Activated T-cell treated with anti-CD3 and anti-CD28 coated beads, Interleukin-2, amount 50 U/mL, for 72 hours (primary cell): ENCODE measurements at regions not wholly inside any gene's neighbourhood (a gene's known extent, or its start where the extent isn't known, plus 50 kb on each side); places are given as distances from the start of the nearest gene placed in this dataset.

ENCODE experiments used
- ATAC-seq, 2 donors: fragments of 150-1000 bp; cut with Tn5 transposase; replicated peaks in 1 of 2; 2 replicates each; pipeline ENCODE4 v1.10.0; 2021; ENCODE audit warnings: moderate library complexity in 2 of 2, mild to moderate bottlenecking in 1 of 2
- DNase-seq, 2 donors: peaks; one replicate each; pipeline ENCODE4 v3.0.0; 2021 to 2022; ENCODE audit warnings: mixed read lengths in 1 of 2
- H3K27ac Mint-ChIP-seq: one replicate; pipeline ENCODE4 v1.8.0; 2022; ENCODE audit warnings: mild to moderate bottlenecking, moderate library complexity, mixed read lengths
- H3K27me3 Mint-ChIP-seq: one replicate; pipeline ENCODE4 v1.8.0; 2022; ENCODE audit warnings: low read depth, mixed read lengths
- H3K36me3 Mint-ChIP-seq, 2 donors: one replicate each; pipeline ENCODE4 v1.8.0; 2022; ENCODE audit warnings: mixed read lengths in 2 of 2, mild to moderate bottlenecking in 1 of 2; ENCODE audit not compliant: insufficient read depth in 2 of 2
- H3K4me1 Mint-ChIP-seq: one replicate; pipeline ENCODE4 v1.8.0; 2022; ENCODE audit warnings: low read depth, mixed read lengths
- H3K4me3 Mint-ChIP-seq, 2 donors: one replicate each; pipeline ENCODE4 v1.8.0; 2022; ENCODE audit warnings: mild to moderate bottlenecking in 2 of 2, mixed read lengths in 2 of 2, moderate library complexity in 2 of 2
- H3K9me3 Mint-ChIP-seq, 2 donors: one replicate each; pipeline ENCODE4 v1.8.0; 2022; ENCODE audit warnings: mixed read lengths in 2 of 2

GRCh38 chr17:77756846-77757560 lies 201.5 kb upstream of the TNRC6C start:
- Mint-ChIP-seq H3K27ac (no peak overlapping the region), H3K27me3 (no peaks in the 10 kb centered on the region), H3K9me3 (no peaks in the 10 kb centered on the region), H3K4me1 (no peaks in the 10 kb centered on the region), H3K4me3 (no peak overlapping the region), H3K36me3 (no peaks in the 10 kb centered on the region)
- ATAC-seq (no peak), DNase-seq (no peak)

GRCh38 chr17:77757561-77757898 lies 201.0 kb upstream of the TNRC6C start:
- ATAC-seq (no peak), DNase-seq (no peak)
- no peak overlapping the region for H3K27ac Mint-ChIP-seq
- no peaks in the 10 kb centered on the region for H3K4me1 Mint-ChIP-seq
- no peaks in the 10 kb centered on the region for H3K36me3 Mint-ChIP-seq
- no peaks in the 10 kb centered on the region for H3K9me3 Mint-ChIP-seq
- no peaks in the 10 kb centered on the region for H3K27me3 Mint-ChIP-seq
- H3K4me3 Mint-ChIP-seq, result no peak overlapping the region

GRCh38 chr17:77763023-77763422 lies 195.5 kb upstream of the TNRC6C start:
- ATAC-seq (no peak), DNase-seq (no peak)
- Mint-ChIP-seq H3K9me3 (no peaks in the 10 kb centered on the region), H3K4me3 (no peak overlapping the region), H3K27ac (no peak overlapping the region), H3K27me3 (no peaks in the 10 kb centered on the region), H3K4me1 (no peaks in the 10 kb centered on the region), H3K36me3 (no peaks in the 10 kb centered on the region)

GRCh38 chr17:77763575-77763974 lies 194.9 kb upstream of the TNRC6C start:
- ATAC-seq (no peak), DNase-seq (no peak)
- Mint-ChIP-seq H3K4me1 (no peaks in the 10 kb centered on the region), H3K4me3 (no peak overlapping the region), H3K36me3 (no peaks in the 10 kb centered on the region), H3K27me3 (no peaks in the 10 kb centered on the region), H3K27ac (no peak overlapping the region), H3K9me3 (no peaks in the 10 kb centered on the region)

- H3K4me3 Mint-ChIP-seq, result no peak overlapping the region
- no peak for ATAC-seq
- no peaks in the 10 kb centered on the region for H3K9me3 Mint-ChIP-seq
- DNase-seq, result no peak
- H3K27me3 Mint-ChIP-seq, result no peaks in the 10 kb centered on the region
- no peaks in the 10 kb centered on the region for H3K36me3 Mint-ChIP-seq
- H3K27ac Mint-ChIP-seq, result no peak overlapping the region
- H3K4me1 Mint-ChIP-seq, result no peaks in the 10 kb centered on the region
Measured at GRCh38 chr17:77765292-77765691, 193.2 kb upstream of the TNRC6C start.

- no peaks in the 10 kb centered on the region for H3K27me3 Mint-ChIP-seq
- no peaks in the 10 kb centered on the region for H3K36me3 Mint-ChIP-seq
- peaks cover 1% of the 10 kb centered on the region for H3K4me1 Mint-ChIP-seq
- H3K9me3 Mint-ChIP-seq, result no peaks in the 10 kb centered on the region
- no peak for DNase-seq
- H3K4me3 Mint-ChIP-seq, result no peak overlapping the region
- no peak overlapping the region for H3K27ac Mint-ChIP-seq
- ATAC-seq, result no peak
Measured at GRCh38 chr17:77767148-77767547, 191.4 kb upstream of the TNRC6C start.

GRCh38 chr17:77768248-77768852 lies 190.2 kb upstream of the TNRC6C start:
- no peak overlapping the region for H3K27ac Mint-ChIP-seq
- DNase-seq (no peak), ATAC-seq (no peak)
- H3K27me3 Mint-ChIP-seq, result no peaks in the 10 kb centered on the region
- peaks cover 13% of the 10 kb centered on the region for H3K4me1 Mint-ChIP-seq
- H3K9me3 Mint-ChIP-seq, result no peaks in the 10 kb centered on the region
- H3K36me3 Mint-ChIP-seq, result no peaks in the 10 kb centered on the region
- no peak overlapping the region for H3K4me3 Mint-ChIP-seq

- ATAC-seq (no peak), DNase-seq (no peak)
- no peaks in the 10 kb centered on the region for H3K9me3 Mint-ChIP-seq
- H3K27me3 Mint-ChIP-seq, result no peaks in the 10 kb centered on the region
- no peak overlapping the region for H3K27ac Mint-ChIP-seq
- peaks cover 16% of the 10 kb centered on the region for H3K4me1 Mint-ChIP-seq
- no peak overlapping the region for H3K4me3 Mint-ChIP-seq
- no peaks in the 10 kb centered on the region for H3K36me3 Mint-ChIP-seq
Measured at GRCh38 chr17:77769215-77769614, 189.3 kb upstream of the TNRC6C start.

- Mint-ChIP-seq H3K4me1 (peaks cover 16% of the 10 kb centered on the region), H3K4me3 (no peak overlapping the region), H3K27me3 (no peaks in the 10 kb centered on the region), H3K36me3 (no peaks in the 10 kb centered on the region), H3K27ac (no peak overlapping the region), H3K9me3 (no peaks in the 10 kb centered on the region)
- DNase-seq (no peak), ATAC-seq (no peak)
Measured at GRCh38 chr17:77769762-77770161, 188.7 kb upstream of the TNRC6C start.

- Mint-ChIP-seq H3K27ac (no peak overlapping the region), H3K4me1 (peaks cover 16% of the 10 kb centered on the region), H3K36me3 (no peaks in the 10 kb centered on the region), H3K4me3 (no peak overlapping the region), H3K9me3 (no peaks in the 10 kb centered on the region), H3K27me3 (no peaks in the 10 kb centered on the region)
- ATAC-seq, result no peak
- no peak for DNase-seq
Measured at GRCh38 chr17:77770331-77771105, 188.0 kb upstream of the TNRC6C start.

- DNase-seq (no peak), ATAC-seq (no peak)
- Mint-ChIP-seq H3K9me3 (no peaks in the 10 kb centered on the region), H3K36me3 (no peaks in the 10 kb centered on the region), H3K27me3 (no peaks in the 10 kb centered on the region), H3K27ac (no peak overlapping the region), H3K4me1 (peaks cover 16% of the 10 kb centered on the region), H3K4me3 (no peak overlapping the region)
Measured at GRCh38 chr17:77771145-77771544, 187.4 kb upstream of the TNRC6C start.

GRCh38 chr17:77771587-77771986 lies 186.9 kb upstream of the TNRC6C start:
- ATAC-seq, result no peak
- Mint-ChIP-seq H3K4me3 (no peak overlapping the region), H3K4me1 (peaks cover 16% of the 10 kb centered on the region), H3K27ac (no peak overlapping the region), H3K9me3 (no peaks in the 10 kb centered on the region), H3K27me3 (no peaks in the 10 kb centered on the region), H3K36me3 (no peaks in the 10 kb centered on the region)
- no peak for DNase-seq

GRCh38 chr17:77771998-77772397 lies 186.5 kb upstream of the TNRC6C start:
- no peaks in the 10 kb centered on the region for H3K9me3 Mint-ChIP-seq
- H3K27ac Mint-ChIP-seq, result no peak overlapping the region
- no peak for DNase-seq
- ATAC-seq, result no peak
- H3K36me3 Mint-ChIP-seq, result no peaks in the 10 kb centered on the region
- H3K4me1 Mint-ChIP-seq, result peaks cover 16% of the 10 kb centered on the region
- H3K4me3 Mint-ChIP-seq, result no peak overlapping the region
- H3K27me3 Mint-ChIP-seq, result no peaks in the 10 kb centered on the region
